ENCODE measurements at regions not wholly inside any gene's neighbourhood (a gene's known extent, or its start where the extent isn't known, plus 50 kb on each side); places are given as distances from the start of the nearest gene placed in this dataset.

- H3K27ac ChIP-seq: no peak overlapping the region
- H3K4me1 ChIP-seq: no peaks in the 10 kb centered on the region
- no peak overlapping the region for H3K4me3 ChIP-seq
- H3K36me3 ChIP-seq: no peaks in the 10 kb centered on the region
- no peak overlapping the region for H3K9ac ChIP-seq (ENCODE audit: low read depth in 2 of 2, low read length in 2 of 2)
- no peak for TF ChIP-seq CTCF (IDR thresholded peaks at IDR 0.05)
- intact Hi-C loops (cut with DNase I): no loop called here
- no peak for DNase-seq
- no peaks in the 10 kb centered on the region for H3K9me3 ChIP-seq
- no peaks in the 10 kb centered on the region for H3K27me3 ChIP-seq
Measured at GRCh38 chr12:93073324-93073723, 144.2 kb upstream of the EEA1 start.

- Histone ChIP-seq H3K9me3 (no peaks in the 10 kb centered on the region), H3K27ac (no peak overlapping the region), H3K27me3 (no peaks in the 10 kb centered on the region), H3K4me3 (no peak overlapping the region), H3K36me3 (no peaks in the 10 kb centered on the region), H3K4me1 (no peaks in the 10 kb centered on the region), H3K9ac (ENCODE audit: low read depth in 2 of 2, low read length in 2 of 2) (no peak overlapping the region)
- no peak for TF ChIP-seq CTCF (IDR thresholded peaks at IDR 0.05)
- DNase-seq: no peak
- intact Hi-C loops (cut with DNase I): no loop called here
Measured at GRCh38 chr12:93078059-93078458, 149.0 kb upstream of the EEA1 start.

DNA sequence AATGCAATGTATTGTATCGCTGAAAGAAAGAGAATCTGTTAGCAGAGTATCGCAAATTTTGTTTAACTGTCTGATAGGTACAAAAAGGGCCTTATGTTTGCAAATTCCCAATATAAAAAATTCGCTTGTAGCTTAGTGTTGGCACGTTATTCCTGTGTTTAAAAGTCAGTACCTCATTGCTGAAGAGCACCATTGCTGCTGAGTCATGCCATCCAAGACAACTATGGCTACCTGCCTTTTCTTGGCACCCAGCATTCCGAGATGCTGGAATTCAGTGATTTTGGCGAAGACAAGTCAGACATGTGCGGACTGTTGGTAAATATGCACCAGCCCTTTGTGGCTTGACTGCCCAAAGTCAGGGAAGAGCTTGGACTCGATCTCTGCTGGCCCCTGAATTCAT lies 149.5 kb upstream of the EEA1 start:
- no peak overlapping the region for H3K27ac ChIP-seq
- no peaks in the 10 kb centered on the region for H3K4me1 ChIP-seq
- no peak overlapping the region for H3K4me3 ChIP-seq
- DNase-seq: no peak
- TF ChIP-seq CTCF (IDR thresholded peaks at IDR 0.05): no peak
- H3K9me3 ChIP-seq: no peaks in the 10 kb centered on the region
- no peaks in the 10 kb centered on the region for H3K27me3 ChIP-seq
- intact Hi-C loops (cut with DNase I): no loop called here
- H3K9ac ChIP-seq (ENCODE audit: low read depth in 2 of 2, low read length in 2 of 2): no peak overlapping the region
- H3K36me3 ChIP-seq: no peaks in the 10 kb centered on the region

GRCh38 chr12:93079271-93079670 lies 150.2 kb upstream of the EEA1 start:
- H3K9me3 ChIP-seq: no peaks in the 10 kb centered on the region
- H3K36me3 ChIP-seq: no peaks in the 10 kb centered on the region
- H3K4me3 ChIP-seq: no peak overlapping the region
- TF ChIP-seq CTCF (IDR thresholded peaks at IDR 0.05): no peak
- H3K9ac ChIP-seq (ENCODE audit: low read depth in 2 of 2, low read length in 2 of 2): no peak overlapping the region
- intact Hi-C loops (cut with DNase I): no loop called here
- no peak for DNase-seq
- H3K27ac ChIP-seq: no peak overlapping the region
- no peaks in the 10 kb centered on the region for H3K4me1 ChIP-seq
- H3K27me3 ChIP-seq: no peaks in the 10 kb centered on the region

- Histone ChIP-seq H3K27ac (no peak overlapping the region), H3K27me3 (no peaks in the 10 kb centered on the region), H3K9me3 (no peaks in the 10 kb centered on the region), H3K4me1 (no peaks in the 10 kb centered on the region), H3K9ac (ENCODE audit: low read depth in 2 of 2, low read length in 2 of 2) (no peak overlapping the region), H3K4me3 (no peak overlapping the region), H3K36me3 (no peaks in the 10 kb centered on the region)
- no peak for TF ChIP-seq CTCF (IDR thresholded peaks at IDR 0.05)
- DNase-seq: no peak
- intact Hi-C loops (cut with DNase I): no loop called here
Measured at GRCh38 chr12:93079976-93080375, 150.9 kb upstream of the EEA1 start.

DNA sequence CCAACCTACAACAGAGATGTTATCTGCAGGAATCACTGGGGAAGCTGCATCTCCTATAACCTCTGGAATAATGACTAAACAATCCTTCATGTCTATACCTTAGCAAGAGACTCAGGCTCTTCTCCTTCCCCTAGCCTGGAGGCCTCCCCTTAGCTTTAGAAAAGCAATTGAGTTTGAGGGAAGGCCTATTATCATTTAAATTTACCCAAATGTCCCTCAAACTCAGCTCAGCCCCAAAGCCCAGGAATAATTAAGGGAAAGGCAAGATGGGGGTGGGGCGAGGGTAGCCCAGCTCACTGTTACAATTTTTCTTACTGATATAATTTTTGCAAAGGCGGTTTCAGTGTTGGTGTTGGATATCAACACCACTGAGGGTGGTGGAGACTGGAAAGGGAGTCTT lies 151.4 kb upstream of the EEA1 start:
- Histone ChIP-seq H3K27ac (no peak overlapping the region), H3K9ac (ENCODE audit: low read depth in 2 of 2, low read length in 2 of 2) (no peak overlapping the region), H3K36me3 (no peaks in the 10 kb centered on the region), H3K9me3 (no peaks in the 10 kb centered on the region), H3K27me3 (no peaks in the 10 kb centered on the region), H3K4me3 (no peak overlapping the region), H3K4me1 (no peaks in the 10 kb centered on the region)
- no peak for TF ChIP-seq CTCF (IDR thresholded peaks at IDR 0.05)
- intact Hi-C loops (cut with DNase I): no loop called here
- DNase-seq: no peak
